ENCODE measurements at regions not wholly inside any gene's neighbourhood (a gene's known extent, or its start where the extent isn't known, plus 50 kb on each side); places are given as distances from the start of the nearest gene placed in this dataset.

- TF ChIP-seq CTCF (IDR thresholded peaks at IDR 0.05): no peak
- no peak for TF ChIP-seq ELF1 (IDR thresholded peaks at IDR 0.05)
- TF ChIP-seq GABPA (IDR thresholded peaks at IDR 0.05; ENCODE audit: low read depth): no peak
- TF ChIP-seq USF1 (IDR thresholded peaks at IDR 0.05; ENCODE audit: borderline replicate concordance, low read depth): no peak
Observed at GRCh38 chr4:54527532-54527931, 130.2 kb upstream of the KIT start (continued).

- CTCF ChIA-PET: interaction anchor here (1.0 to 1.9 kb wide), 5 partner anchors 22 to 432 kb away, joined by 3 to 6 read pairs (median 4); no protein-coding TSS in a partner anchor
- 19% methylated on average over 25 of the region's 26 CpGs for WGBS (ENCODE audit: low lambda C conversion rate)
Observed at GRCh38 chr4:54539500-54540029, 118.2 kb upstream of the KIT start.

More at GRCh38 chr4:54539500-54540029, 118.2 kb upstream of the KIT start:
- Histone ChIP-seq H3F3A (replicated peaks; ENCODE audit: insufficient read depth) (no peaks in the 10 kb centered on the region), H2AFZ (ENCODE audit: low read depth) (peak overlapping the region; percentile 79), H3K27me3 (ENCODE audit: insufficient read depth) (no peaks in the 10 kb centered on the region), H3K4me1 (ENCODE audit: control insufficient read depth in 1 of 2, insufficient read depth in 2 of 2, low read depth in 1 of 2, low read length in 1 of 2) (peaks cover 9 to 22% of the 10 kb centered on the region in 2 experiments; a peak in 2 of 4 replicates), H4K20me1 (ENCODE audit: insufficient read depth) (no peaks in the 10 kb centered on the region), H3K9ac (peak overlapping the region; percentile 23; the same call in 1 of the 2 replicates), H3K27ac (ENCODE audit: low read depth in 2 of 2, low read length in 1 of 2) (peak overlapping the region; percentile 10 to 71; a peak in 2 of 4 replicates), H3K9me2 (no peaks in the 10 kb centered on the region), H3K4me2 (peak overlapping the region; percentile 80), H3K9me3 (no peaks in the 10 kb centered on the region), H3K79me2 (ENCODE audit: insufficient read depth) (no peaks in the 10 kb centered on the region), H3K4me3 (ENCODE audit: low read depth in 2 of 2, low read length in 1 of 2) (peak overlapping the region; percentile 51 to 60), H3K36me3 (replicated peaks in 1 of 2; ENCODE audit: control insufficient read depth in 1 of 2, insufficient read depth in 2 of 2, low read length in 1 of 2) (no peaks in the 10 kb centered on the region)
- POLR2A ChIA-PET: interaction anchor here (0.9 to 1.0 kb wide), 3 partner anchors 17 to 100 kb away, joined by 3 to 4 read pairs (median 3); no protein-coding TSS in a partner anchor
- no peak for TF ChIP-seq FOXM1 (IDR thresholded peaks at IDR 0.05; ENCODE audit: low read depth)
- TF ChIP-seq TCF12 (IDR thresholded peaks at IDR 0.05): peak; percentile 66
- peak; percentile 62 for TF ChIP-seq GATA2 (CRISPR knock-in tag; IDR thresholded peaks at IDR 0.05)
- no peak for TF ChIP-seq SMC3 (IDR thresholded peaks at IDR 0.05; ENCODE audit: low read depth, low read length)
- TF ChIP-seq CHD2 (IDR thresholded peaks at IDR 0.05; ENCODE audit: low read length, partially characterized antibody): peak; percentile 68
- TF ChIP-seq PBX3 (IDR thresholded peaks at IDR 0.05): peak; percentile 76
- peak; percentile 40 for TF ChIP-seq RAD21 (IDR thresholded peaks at IDR 0.05; ENCODE audit: low read length)
- TF ChIP-seq SIN3A (IDR thresholded peaks at IDR 0.05; ENCODE audit: borderline replicate concordance, low read depth, low read length): 0 out of 2 replicates have a peak, but pooled peaks have one; percentile 44
- peak; percentile 92 for TF ChIP-seq MXI1 (IDR thresholded peaks at IDR 0.05; ENCODE audit: low read depth, low read length)
- no peak for TF ChIP-seq IRF3 (IDR thresholded peaks at IDR 0.05; ENCODE audit: low read depth, low read length)
- TF ChIP-seq FOXJ3 (CRISPR knock-in tag; IDR thresholded peaks at IDR 0.05): peak; percentile 79
- TF ChIP-seq EP300 (IDR thresholded peaks at IDR 0.05; ENCODE audit: borderline replicate concordance in 1 of 2, low read depth in 1 of 2, low read length in 1 of 2): peak in 1 of 2 experiments; percentile 77; a peak in 1 of 4 replicates
- TF ChIP-seq MAX (IDR thresholded peaks at IDR 0.05; ENCODE audit: low read depth): 0 out of 2 replicates have a peak, but pooled peaks have one; percentile 14
- TF ChIP-seq RCOR1 (IDR thresholded peaks at IDR 0.05; ENCODE audit: low read length): peak; percentile 83
- DNase-seq: peak; percentile 87
